ENCODE measurements at regions not wholly inside any gene's neighbourhood (a gene's known extent, or its start where the extent isn't known, plus 50 kb on each side); places are given as distances from the start of the nearest gene placed in this dataset.
"Not testable (repeated sequence)": the region's sequence is repeated elsewhere in the genome, so short reads cannot be mapped to it uniquely, and the experiment has no call there.

GRCh38 chr14:36426113-36426512 lies 93.9 kb downstream of the NKX2-1 start:
- Histone ChIP-seq H4K20me1 (ENCODE audit: insufficient read depth) (no peaks in the 10 kb centered on the region), H3K4me2 (ENCODE audit: unreplicated experiment) (no peak overlapping the region), H3K79me2 (ENCODE audit: insufficient read depth) (no peaks in the 10 kb centered on the region), H3K4me1 (ENCODE audit: insufficient read depth) (no peaks in the 10 kb centered on the region), H3F3A (ENCODE audit: insufficient read depth) (no peaks in the 10 kb centered on the region), H3K9me2 (ENCODE audit: insufficient read depth) (no peaks in the 10 kb centered on the region), H2AFZ (no peak overlapping the region), H3K27me3 (replicated peaks; ENCODE audit: insufficient read depth) (no peaks in the 10 kb centered on the region), H3K9me3 (ENCODE audit: low read depth) (no peaks in the 10 kb centered on the region), H3K4me3 (no peak overlapping the region), H3K36me3 (ENCODE audit: low read depth) (no peaks in the 10 kb centered on the region), H3K27ac (no peak overlapping the region), H3K9ac (no peak overlapping the region)
- in situ Hi-C loops (cut with MboI): no loop called here
- TF ChIP-seq EZH2phosphoT487 (IDR thresholded peaks at IDR 0.05; ENCODE audit: insufficient read depth, low read depth) (no peak), EZH2 (IDR thresholded peaks at IDR 0.05; ENCODE audit: insufficient read depth, poor library complexity, severe bottlenecking) (no peak)
- no peak for DNase-seq

GRCh38 chr14:36424478-36425102 lies 95.4 kb downstream of the NKX2-1 start:
- H3K9ac ChIP-seq: no peak overlapping the region
- H3K4me1 ChIP-seq (ENCODE audit: insufficient read depth): no peaks in the 10 kb centered on the region
- TF ChIP-seq EZH2 (IDR thresholded peaks at IDR 0.05; ENCODE audit: insufficient read depth, poor library complexity, severe bottlenecking) (no peak), EZH2phosphoT487 (IDR thresholded peaks at IDR 0.05; ENCODE audit: insufficient read depth, low read depth) (no peak)
- no peaks in the 10 kb centered on the region for H3K36me3 ChIP-seq (ENCODE audit: low read depth)
- H3F3A ChIP-seq (ENCODE audit: insufficient read depth): no peaks in the 10 kb centered on the region
- no peaks in the 10 kb centered on the region for H3K27me3 ChIP-seq (replicated peaks; ENCODE audit: insufficient read depth)
- in situ Hi-C loops (cut with MboI): no loop called here
- H3K4me3 ChIP-seq: no peak overlapping the region
- WGBS, 2 experiments (ENCODE audit: low coverage in 1 of 2, low lambda C conversion rate in 2 of 2, missing lambda C conversion rate in 2 of 2): 3 to 11% methylated on average over 3 of the region's 3 CpGs
- no peaks in the 10 kb centered on the region for H4K20me1 ChIP-seq (ENCODE audit: insufficient read depth)
- no peak for DNase-seq
- H3K9me3 ChIP-seq (ENCODE audit: low read depth): no peaks in the 10 kb centered on the region
- H3K79me2 ChIP-seq (ENCODE audit: insufficient read depth): no peaks in the 10 kb centered on the region
- H3K4me2 ChIP-seq (ENCODE audit: unreplicated experiment): no peak overlapping the region
- no peak overlapping the region for H2AFZ ChIP-seq
- no peaks in the 10 kb centered on the region for H3K9me2 ChIP-seq (ENCODE audit: insufficient read depth)
- H3K27ac ChIP-seq: no peak overlapping the region

- Histone ChIP-seq H3K4me2 (ENCODE audit: unreplicated experiment) (no peak overlapping the region), H3K4me3 (no peak overlapping the region), H3K27ac (no peak overlapping the region), H3K27me3 (replicated peaks; ENCODE audit: insufficient read depth) (no peaks in the 10 kb centered on the region), H3F3A (ENCODE audit: insufficient read depth) (no peaks in the 10 kb centered on the region), H3K9me2 (ENCODE audit: insufficient read depth) (no peaks in the 10 kb centered on the region), H2AFZ (no peak overlapping the region), H3K9ac (no peak overlapping the region), H3K4me1 (ENCODE audit: insufficient read depth) (no peaks in the 10 kb centered on the region), H4K20me1 (ENCODE audit: insufficient read depth) (no peaks in the 10 kb centered on the region), H3K79me2 (ENCODE audit: insufficient read depth) (no peaks in the 10 kb centered on the region), H3K36me3 (ENCODE audit: low read depth) (no peaks in the 10 kb centered on the region), H3K9me3 (ENCODE audit: low read depth) (no peaks in the 10 kb centered on the region)
- in situ Hi-C loops (cut with MboI): no loop called here
- no peak for DNase-seq
- 17 to 18% methylated on average over 5 of the region's 5 CpGs for WGBS, 2 experiments (ENCODE audit: low coverage in 1 of 2, low lambda C conversion rate in 2 of 2, missing lambda C conversion rate in 2 of 2)
- no peak for TF ChIP-seq EZH2phosphoT487 (IDR thresholded peaks at IDR 0.05; ENCODE audit: insufficient read depth, low read depth)
- no peak for TF ChIP-seq EZH2 (IDR thresholded peaks at IDR 0.05; ENCODE audit: insufficient read depth, poor library complexity, severe bottlenecking)
These were observed 96.6 kb downstream of the NKX2-1 start for GRCh38 chr14:36423430-36423829.

DNA sequence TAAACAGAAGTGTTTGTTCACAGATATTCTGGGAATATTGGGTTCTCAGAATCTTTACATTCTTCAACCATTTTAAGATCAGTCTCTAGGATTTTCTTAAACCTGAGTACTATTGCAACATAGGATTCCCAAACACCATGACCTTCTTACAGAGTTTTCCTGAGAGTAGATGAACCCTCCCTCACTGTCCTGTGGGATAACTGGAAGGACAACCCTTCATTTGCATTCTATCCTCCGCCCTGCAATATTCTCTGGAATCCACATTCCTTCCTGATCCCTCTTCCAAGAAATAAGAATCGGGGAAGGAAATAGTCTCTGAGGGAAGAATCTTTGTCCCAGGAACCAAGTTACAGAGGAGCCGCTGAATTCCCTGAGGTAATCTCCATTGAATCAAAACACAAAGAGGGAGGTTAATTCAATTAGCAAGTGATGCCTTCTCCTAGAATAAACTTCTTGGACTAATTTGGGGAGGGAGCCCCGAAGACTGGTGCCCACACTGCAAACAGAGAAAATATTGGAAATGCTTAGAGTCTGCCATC lies 99.8 kb upstream of the MBIP start:
- Histone ChIP-seq H3K4me1 (ENCODE audit: insufficient read depth) (no peaks in the 10 kb centered on the region), H3K9me2 (ENCODE audit: insufficient read depth) (no peaks in the 10 kb centered on the region), H3K36me3 (ENCODE audit: low read depth) (no peaks in the 10 kb centered on the region), H3K27ac (no peak overlapping the region), H4K20me1 (ENCODE audit: insufficient read depth) (no peaks in the 10 kb centered on the region), H3K9me3 (ENCODE audit: low read depth) (no peaks in the 10 kb centered on the region), H3K27me3 (replicated peaks; ENCODE audit: insufficient read depth) (no peaks in the 10 kb centered on the region), H3K4me3 (no peak overlapping the region), H3K4me2 (ENCODE audit: unreplicated experiment) (no peak overlapping the region), H3K9ac (no peak overlapping the region), H3K79me2 (ENCODE audit: insufficient read depth) (no peaks in the 10 kb centered on the region), H3F3A (ENCODE audit: insufficient read depth) (no peaks in the 10 kb centered on the region), H2AFZ (no peak overlapping the region)
- DNase-seq: no peak
- in situ Hi-C loops (cut with MboI): no loop called here
- WGBS, 2 experiments (ENCODE audit: low coverage in 1 of 2, low lambda C conversion rate in 2 of 2, missing lambda C conversion rate in 2 of 2): 23 to 27% methylated on average over 4 of the region's 4 CpGs
- no peak for TF ChIP-seq EZH2 (IDR thresholded peaks at IDR 0.05; ENCODE audit: insufficient read depth, poor library complexity, severe bottlenecking)
- TF ChIP-seq EZH2phosphoT487 (IDR thresholded peaks at IDR 0.05; ENCODE audit: insufficient read depth, low read depth): no peak

DNA sequence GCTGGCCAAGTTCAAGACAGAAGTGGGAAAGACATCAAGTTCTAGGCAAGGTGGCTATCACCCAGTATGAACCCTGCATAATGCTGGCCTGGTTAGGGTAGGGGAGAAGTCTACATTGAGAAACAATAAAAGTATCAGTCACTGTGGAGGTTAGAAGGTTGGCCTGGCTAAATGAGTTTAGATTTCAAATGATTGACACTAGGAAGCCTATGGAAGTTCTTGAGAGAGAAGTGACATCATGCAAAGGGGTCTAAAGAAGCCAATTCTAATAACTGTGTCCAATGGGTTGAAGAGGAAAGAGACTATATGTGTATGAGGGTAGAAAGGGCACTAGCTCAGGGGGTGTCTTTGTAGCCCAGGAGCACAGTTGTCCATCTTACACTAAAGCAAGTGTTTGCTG lies 98.5 kb upstream of the MBIP start:
- H3K79me2 ChIP-seq (ENCODE audit: insufficient read depth): no peaks in the 10 kb centered on the region
- no peak for TF ChIP-seq EZH2 (IDR thresholded peaks at IDR 0.05; ENCODE audit: insufficient read depth, poor library complexity, severe bottlenecking)
- no peak for TF ChIP-seq EZH2phosphoT487 (IDR thresholded peaks at IDR 0.05; ENCODE audit: insufficient read depth, low read depth)
- H3K4me1 ChIP-seq (ENCODE audit: insufficient read depth): no peaks in the 10 kb centered on the region
- no peaks in the 10 kb centered on the region for H3K9me3 ChIP-seq (ENCODE audit: low read depth)
- H2AFZ ChIP-seq: no peak overlapping the region
- no peak overlapping the region for H3K4me3 ChIP-seq
- no peak overlapping the region for H3K27ac ChIP-seq
- H3K4me2 ChIP-seq (ENCODE audit: unreplicated experiment): no peak overlapping the region
- DNase-seq: no peak
- H4K20me1 ChIP-seq (ENCODE audit: insufficient read depth): no peaks in the 10 kb centered on the region
- in situ Hi-C loops (cut with MboI): no loop called here
- no peaks in the 10 kb centered on the region for H3K9me2 ChIP-seq (ENCODE audit: insufficient read depth)
- H3K9ac ChIP-seq: no peak overlapping the region
- no peaks in the 10 kb centered on the region for H3F3A ChIP-seq (ENCODE audit: insufficient read depth)
- H3K36me3 ChIP-seq (ENCODE audit: low read depth): no peaks in the 10 kb centered on the region
- no peaks in the 10 kb centered on the region for H3K27me3 ChIP-seq (replicated peaks; ENCODE audit: insufficient read depth)

GRCh38 chr14:36411951-36412350 lies 91.5 kb upstream of the MBIP start:
- H3K27ac ChIP-seq; in situ Hi-C loops (cut with MboI): not testable (repeated sequence)

More at GRCh38 chr14:36411951-36412350, 91.5 kb upstream of the MBIP start:
- H3K4me2 ChIP-seq (ENCODE audit: unreplicated experiment); H3K27me3 ChIP-seq (replicated peaks; ENCODE audit: insufficient read depth); H3K4me1 ChIP-seq (ENCODE audit: insufficient read depth); DNase-seq; H3K36me3 ChIP-seq (ENCODE audit: low read depth); H3K9me3 ChIP-seq (ENCODE audit: low read depth); H3K9ac ChIP-seq; H3K4me3 ChIP-seq; H3F3A ChIP-seq (ENCODE audit: insufficient read depth); H3K79me2 ChIP-seq (ENCODE audit: insufficient read depth); H2AFZ ChIP-seq; H4K20me1 ChIP-seq (ENCODE audit: insufficient read depth); H3K9me2 ChIP-seq (ENCODE audit: insufficient read depth): not testable (repeated sequence)
- 47 to 53% methylated on average over 13 to 17 of the region's 17 CpGs for WGBS, 2 experiments (ENCODE audit: low coverage in 1 of 2, low lambda C conversion rate in 2 of 2, missing lambda C conversion rate in 2 of 2)
